ENCODE measurements at regions not wholly inside any gene's neighbourhood (a gene's known extent, or its start where the extent isn't known, plus 50 kb on each side); places are given as distances from the start of the nearest gene placed in this dataset.

DNA sequence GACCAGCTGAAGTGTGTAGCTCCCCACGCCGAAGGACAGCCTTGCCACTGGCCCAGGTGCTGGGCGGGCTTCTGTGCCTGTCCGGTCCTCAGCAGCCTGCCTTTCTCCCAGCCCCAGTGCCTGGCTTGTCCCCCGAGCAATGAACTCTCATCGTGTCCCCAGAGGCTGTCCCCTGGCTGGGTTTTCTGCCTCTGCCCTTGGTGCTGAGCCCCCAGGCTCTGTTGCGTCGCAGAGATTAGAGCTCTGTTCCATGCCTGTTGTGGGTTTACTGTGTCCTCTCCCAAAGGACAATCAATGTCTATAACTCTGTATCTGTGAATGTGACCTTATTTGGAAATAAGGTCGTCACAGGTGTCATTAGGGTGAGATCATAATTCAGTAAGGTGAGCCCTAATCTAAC lies 226.1 kb upstream of the SHH start:
- no peak for TF ChIP-seq ZNF274 (IDR thresholded peaks at IDR 0.05; ENCODE audit: low read depth, low read length)
- no peak for TF ChIP-seq YY1 (IDR thresholded peaks at IDR 0.05; ENCODE audit: insufficient read depth, insufficient read length)
